Fibroblast of lung (primary cell): ENCODE measurements at regions not wholly inside any gene's neighbourhood (a gene's known extent, or its start where the extent isn't known, plus 50 kb on each side); places are given as distances from the start of the nearest gene placed in this dataset.

Source experiments
- EZH2 ChIP-seq: IDR thresholded peaks from 2 replicates; pipeline ENCODE4 v1.5.1; 2012; ENCODE audit warnings: low read length, control low read depth, mild to moderate bottlenecking; ENCODE audit errors: missing control alignments
- TF ChIP-seq, protein P1 (sequence below), 2 donors: IDR thresholded peaks in 1 of 2; conservative IDR thresholded peaks in 1 of 2; 1 replicate in 1 of 2; 2 replicates in 1 of 2; pipeline ENCODE4 v1.5.1; 2011 to 2012; ENCODE audit warnings: low read length in 2 of 2, control low read depth in 1 of 2, inconsistent platforms in 1 of 2, low read depth in 1 of 2, mild to moderate bottlenecking in 1 of 2

DNA sequence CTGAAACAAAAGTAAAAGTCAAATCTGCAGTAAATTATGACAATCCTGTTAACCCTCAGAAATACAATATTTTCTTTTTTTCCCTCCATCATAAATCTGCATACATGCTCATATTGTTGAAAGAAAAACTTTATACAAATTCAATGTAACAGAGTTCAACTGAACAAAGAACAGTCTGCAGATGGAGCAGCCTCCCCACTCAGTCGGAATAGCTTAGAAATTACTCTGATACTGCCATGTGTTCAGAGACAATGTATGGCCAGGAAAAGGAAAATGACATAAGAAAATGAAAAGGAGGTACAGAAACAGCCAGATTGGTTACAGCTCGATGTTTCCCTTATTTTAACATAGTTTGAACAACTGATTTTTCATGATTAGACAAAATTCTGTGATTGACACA, 651.9 kb upstream of the COBL start:
- TF ChIP-seq, protein P1, sequence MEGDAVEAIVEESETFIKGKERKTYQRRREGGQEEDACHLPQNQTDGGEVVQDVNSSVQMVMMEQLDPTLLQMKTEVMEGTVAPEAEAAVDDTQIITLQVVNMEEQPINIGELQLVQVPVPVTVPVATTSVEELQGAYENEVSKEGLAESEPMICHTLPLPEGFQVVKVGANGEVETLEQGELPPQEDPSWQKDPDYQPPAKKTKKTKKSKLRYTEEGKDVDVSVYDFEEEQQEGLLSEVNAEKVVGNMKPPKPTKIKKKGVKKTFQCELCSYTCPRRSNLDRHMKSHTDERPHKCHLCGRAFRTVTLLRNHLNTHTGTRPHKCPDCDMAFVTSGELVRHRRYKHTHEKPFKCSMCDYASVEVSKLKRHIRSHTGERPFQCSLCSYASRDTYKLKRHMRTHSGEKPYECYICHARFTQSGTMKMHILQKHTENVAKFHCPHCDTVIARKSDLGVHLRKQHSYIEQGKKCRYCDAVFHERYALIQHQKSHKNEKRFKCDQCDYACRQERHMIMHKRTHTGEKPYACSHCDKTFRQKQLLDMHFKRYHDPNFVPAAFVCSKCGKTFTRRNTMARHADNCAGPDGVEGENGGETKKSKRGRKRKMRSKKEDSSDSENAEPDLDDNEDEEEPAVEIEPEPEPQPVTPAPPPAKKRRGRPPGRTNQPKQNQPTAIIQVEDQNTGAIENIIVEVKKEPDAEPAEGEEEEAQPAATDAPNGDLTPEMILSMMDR (conservative IDR thresholded peaks at IDR 0.05 in 1 of 2, IDR thresholded peaks at IDR 0.05 in 1 of 2; ENCODE audit: low read depth in 1 of 2, low read length in 2 of 2), result no peak
- no peak for TF ChIP-seq EZH2
